ENCODE measurements at regions not wholly inside any gene's neighbourhood (a gene's known extent, or its start where the extent isn't known, plus 50 kb on each side); places are given as distances from the start of the nearest gene placed in this dataset.
A peak's percentile ranks its signal among the peaks of the same experiment; 100 is the strongest.

GRCh38 chr3:31352331-31352730 lies 180.4 kb upstream of the STT3B start:
- DNase-seq = no peak

DNA sequence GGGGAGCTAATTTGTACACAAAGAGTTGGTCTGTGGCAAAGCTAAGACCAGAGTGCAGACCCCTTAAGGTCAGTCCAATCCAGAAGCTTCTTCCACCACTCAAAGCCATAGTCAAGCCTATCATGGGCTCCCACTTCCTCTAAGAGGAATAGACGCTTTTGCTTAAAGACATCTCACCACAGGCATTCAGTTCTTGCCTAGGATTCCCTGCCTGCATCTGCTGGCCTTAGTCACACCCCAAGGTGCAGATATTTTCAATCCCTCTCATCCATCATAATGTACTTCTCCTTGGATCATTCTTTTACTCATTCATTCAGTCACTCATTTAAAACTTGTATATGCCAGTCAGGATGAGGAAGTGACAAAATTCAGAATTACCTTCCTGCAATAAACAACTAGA lies 179.6 kb upstream of the STT3B start:
- DNase-seq = peak; percentile 32

- DNase-seq = no peak
Measured at GRCh38 chr3:31354373-31354772, 178.4 kb upstream of the STT3B start.

DNA sequence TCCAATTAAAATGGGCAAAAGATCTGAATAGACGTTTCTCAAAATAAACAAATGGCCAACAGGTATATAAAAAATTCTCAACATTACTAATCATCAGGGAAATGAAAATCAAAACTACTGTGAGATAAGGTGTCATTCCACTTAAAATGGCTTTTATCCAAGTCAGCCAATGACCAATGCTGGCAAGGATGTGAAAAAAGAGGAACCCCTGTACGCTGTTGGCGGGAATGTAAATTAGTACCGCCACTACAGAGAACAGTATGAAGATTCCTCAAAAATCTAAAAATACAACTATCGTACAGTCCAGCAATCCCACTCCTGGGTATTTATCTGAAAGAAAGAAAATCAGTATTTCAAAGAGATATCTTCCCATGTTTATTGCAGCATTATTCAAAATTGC lies 176.9 kb upstream of the STT3B start:
- DNase-seq = no peak

- DNase-seq = peak; percentile 24
Measured at GRCh38 chr3:31356941-31357340, 175.8 kb upstream of the STT3B start.

- DNase-seq = no peak
Measured at GRCh38 chr3:31357451-31357850, 175.3 kb upstream of the STT3B start.

GRCh38 chr3:31358473-31359070 lies 174.2 kb upstream of the STT3B start:
- DNase-seq = no peak

- peak; percentile 95 for DNase-seq
Measured at GRCh38 chr3:31361371-31362273, 171.1 kb upstream of the STT3B start.

DNA sequence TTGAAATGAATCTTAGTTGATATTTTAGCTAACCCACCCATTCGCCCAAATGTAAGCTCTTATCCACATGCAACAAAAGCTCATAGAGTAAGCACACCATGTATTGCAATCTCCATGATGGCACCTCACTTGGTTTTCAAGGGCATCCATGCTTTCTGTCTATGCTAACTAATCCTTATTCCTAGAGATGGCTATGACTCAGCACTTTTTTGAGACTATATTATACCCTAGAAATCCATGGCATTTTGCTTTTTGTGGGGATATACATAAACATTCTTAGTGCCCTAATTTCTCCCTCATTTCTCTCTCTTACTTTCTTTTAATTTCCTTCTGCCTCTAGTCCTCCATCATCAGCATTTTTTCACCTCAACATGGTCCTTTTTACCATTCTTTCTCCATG lies 168.5 kb upstream of the STT3B start:
- peak; percentile 14 for DNase-seq

GRCh38 chr3:31364711-31365110 lies 168.0 kb upstream of the STT3B start:
- peak; percentile 80 for DNase-seq

GRCh38 chr3:31367518-31367917 lies 165.2 kb upstream of the STT3B start:
- no peak for DNase-seq

DNA sequence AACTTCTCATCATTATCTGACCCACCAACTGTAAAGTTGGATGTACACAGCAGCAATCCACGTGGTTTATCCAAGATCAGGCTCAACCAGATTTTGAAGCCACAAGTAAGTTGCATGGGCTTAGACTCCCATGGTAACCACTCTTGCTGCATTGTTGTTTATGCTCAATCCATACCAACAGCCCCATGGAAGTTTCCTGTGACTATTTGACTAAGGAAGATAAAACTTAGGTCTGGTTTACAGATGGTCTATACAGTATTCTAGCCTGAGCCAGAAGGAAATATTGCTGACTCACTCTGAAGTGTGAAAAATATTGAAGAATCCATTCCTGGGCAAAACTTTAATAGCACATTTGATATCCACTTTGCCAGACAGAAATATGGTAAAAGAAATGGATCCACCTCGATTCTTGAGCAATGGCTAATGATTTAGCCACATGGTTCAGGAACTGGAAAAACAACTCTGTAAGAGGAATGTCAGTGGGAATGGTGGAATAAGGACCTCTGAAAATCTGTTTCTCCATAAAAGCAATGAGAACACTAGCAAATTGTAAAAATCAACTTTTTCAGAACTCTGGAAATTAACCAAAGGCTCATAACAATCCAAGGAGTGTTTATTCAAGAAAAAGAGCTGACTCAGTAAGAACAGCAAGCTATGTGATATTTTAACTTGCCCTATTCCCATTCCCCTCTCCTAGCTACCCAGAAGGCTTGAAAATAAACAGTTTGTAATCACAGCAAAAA lies 162.9 kb upstream of the STT3B start:
- DNase-seq = peak; percentile 60

DNA sequence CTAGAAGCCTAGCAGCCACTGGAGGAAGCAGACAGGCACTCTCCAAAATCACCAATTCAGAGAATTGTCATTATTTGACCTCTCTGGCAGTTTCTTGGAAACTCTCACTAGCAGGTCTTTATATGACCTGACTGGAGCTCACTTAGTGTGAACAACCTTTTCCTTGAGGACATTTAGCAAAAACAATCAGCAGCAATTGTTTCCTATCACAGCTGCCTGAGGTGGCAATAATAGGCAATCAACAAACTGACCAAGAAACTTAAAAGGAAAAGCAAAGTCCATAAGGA lies 162.4 kb upstream of the STT3B start:
- DNase-seq = no peak

- DNase-seq = no peak
Measured at GRCh38 chr3:31370681-31371080, 162.0 kb upstream of the STT3B start.

- DNase-seq = no peak
Measured at GRCh38 chr3:31371484-31372177, 161.1 kb upstream of the STT3B start.

GRCh38 chr3:31373681-31374080 lies 159.0 kb upstream of the STT3B start:
- no peak for DNase-seq

DNA sequence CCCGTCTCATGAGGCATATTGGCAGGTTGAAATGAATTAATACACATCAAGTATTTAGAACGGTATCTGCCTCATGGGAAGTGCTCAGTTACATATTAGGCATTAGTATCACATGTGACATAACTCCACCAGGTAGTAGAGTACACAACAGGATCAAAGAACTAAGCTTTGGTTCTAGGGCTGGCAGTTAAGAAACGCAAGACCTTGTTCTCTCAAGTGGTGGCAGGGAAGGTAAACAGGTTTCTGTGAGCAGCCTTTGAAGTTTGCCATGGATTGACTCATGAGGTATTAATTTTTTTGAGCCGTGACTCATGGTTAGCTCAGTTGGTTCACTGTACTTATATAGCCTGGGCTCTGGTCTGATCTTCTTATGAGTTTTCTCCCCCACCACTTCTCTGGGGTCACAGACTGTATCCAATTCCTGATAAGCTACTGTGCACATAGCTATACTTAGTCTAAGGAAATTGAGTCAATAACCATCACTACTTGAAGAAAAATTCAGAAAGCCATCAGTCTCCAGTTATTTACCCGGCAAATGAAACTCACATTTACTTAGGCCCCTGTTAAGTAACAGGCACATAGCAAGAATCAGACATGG lies 155.6 kb upstream of the STT3B start:
- DNase-seq = peak; percentile 82

DNA sequence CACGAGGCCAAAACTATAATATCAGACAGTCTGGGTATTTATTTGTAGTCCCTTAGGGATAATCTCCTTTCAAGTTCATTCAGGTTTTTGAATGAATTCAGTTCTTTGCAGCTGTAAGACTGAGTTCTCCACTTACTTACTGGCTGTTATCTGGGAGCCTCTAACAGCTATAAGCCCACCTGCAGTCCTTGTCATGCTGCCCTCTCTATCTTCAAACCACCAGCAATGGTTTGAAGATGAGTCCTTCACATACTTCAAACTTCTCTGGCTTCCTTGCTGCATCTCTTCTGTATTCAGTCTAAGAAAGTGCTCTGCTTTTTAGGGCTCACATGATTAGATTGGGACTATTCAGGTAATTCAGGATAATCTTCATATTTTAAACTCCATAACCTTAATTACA lies 154.5 kb upstream of the STT3B start:
- no peak for DNase-seq

DNA sequence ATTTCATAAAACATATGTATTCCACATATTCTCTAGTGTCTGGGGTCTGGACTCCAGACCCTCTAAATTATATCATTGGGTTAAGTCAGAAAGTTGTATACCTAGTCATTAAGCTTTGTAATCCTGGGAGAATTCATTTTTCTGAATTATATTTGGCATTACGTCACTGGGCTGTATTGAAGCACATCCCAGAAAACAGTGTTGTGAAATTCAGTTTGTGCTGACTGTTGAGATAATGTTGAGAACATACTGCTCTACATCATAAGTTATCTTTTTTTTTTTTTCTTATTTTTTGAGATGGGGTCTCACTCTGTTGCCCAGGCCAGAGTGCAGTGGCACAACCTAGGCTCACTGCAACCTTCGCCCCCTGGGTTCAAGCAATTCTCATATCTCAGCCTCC lies 153.1 kb upstream of the STT3B start:
- DNase-seq = no peak

GRCh38 chr3:31382856-31383255 lies 149.9 kb upstream of the STT3B start:
- peak; percentile 7 for DNase-seq

- DNase-seq = no peak
Measured at GRCh38 chr3:31384117-31384516, 148.6 kb upstream of the STT3B start.

GRCh38 chr3:31389939-31390338 lies 142.8 kb upstream of the STT3B start:
- no peak for DNase-seq

GRCh38 chr3:31390466-31390865 lies 142.3 kb upstream of the STT3B start:
- no peak for DNase-seq

Measured in fibroblast of skin of abdomen (primary cell).